AG04450 (cell line): ENCODE measurements at regions not wholly inside any gene's neighbourhood (a gene's known extent, or its start where the extent isn't known, plus 50 kb on each side); places are given as distances from the start of the nearest gene placed in this dataset.

Experiments
- CTCF ChIA-PET: fragments of 300-600, 350-600 bp; formaldehyde crosslinking; extraction: SDS; loops from one replicate; lab custom pipeline; 2022; ENCODE audit warnings: antibody characterized with exemption, inconsistent platforms; lab: Charles Lee
- POLR2A ChIA-PET: fragments of 350-600 bp; formaldehyde crosslinking; extraction: SDS; loops from one replicate; lab custom pipeline; 2021; ENCODE audit warnings: antibody characterized with exemption, inconsistent platforms; lab: Yijun Ruan, JAX
- DNase-seq: peaks from one replicate; pipeline ENCODE4 v3.0.0-alpha.2; 2011; ENCODE audit warnings: low read depth, low spot score
- H3K27ac ChIP-seq: one replicate; pipeline ENCODE4 v1.5.1; 2012; ENCODE audit warnings: low read depth, low read length, control low read depth
- H3K27me3 ChIP-seq: one replicate; pipeline ENCODE4 v1.6.0; 2012; ENCODE audit warnings: low read length; ENCODE audit not compliant: control insufficient read depth, insufficient read depth
- H3K4me3 ChIP-seq: 2 replicates; pipeline ENCODE4 v1.5.1; 2011; ENCODE audit warnings: mild to moderate bottlenecking, low read depth, low read length, control low read depth
- H3K9me3 ChIP-seq: 2 replicates; pipeline ENCODE4 v1.5.1; 2012; ENCODE audit warnings: low read length; ENCODE audit not compliant: control insufficient read depth, insufficient read depth
- CTCF ChIP-seq: IDR thresholded peaks from 2 replicates; pipeline ENCODE4 v1.5.1; 2011; ENCODE audit warnings: low read depth, low read length, control low read depth, inconsistent platforms

- Histone ChIP-seq H3K27ac (no peak overlapping the region), H3K9me3 (no peaks in the 10 kb centered on the region), H3K4me3 (no peak overlapping the region), H3K27me3 (peaks cover 2% of the 10 kb centered on the region)
- ChIA-PET POLR2A (no interaction called here), CTCF (no interaction called here)
- no peak for TF ChIP-seq CTCF
- DNase-seq: no peak
These were observed 209.9 kb upstream of the CTNNB1 start for GRCh38 chr3:40989141-40990061.

GRCh38 chr3:40990062-40990456, 209.2 kb upstream of the CTNNB1 start:
- Histone ChIP-seq H3K27ac (no peak overlapping the region), H3K27me3 (peaks cover 2% of the 10 kb centered on the region), H3K4me3 (no peak overlapping the region), H3K9me3 (no peaks in the 10 kb centered on the region)
- POLR2A ChIA-PET: no interaction called here
- DNase-seq: no peak
- CTCF ChIA-PET: no interaction called here
- TF ChIP-seq CTCF: no peak

- Histone ChIP-seq H3K27ac (no peak overlapping the region), H3K27me3 (no peaks in the 10 kb centered on the region), H3K4me3 (no peak overlapping the region), H3K9me3 (no peaks in the 10 kb centered on the region)
- TF ChIP-seq CTCF: no peak
- no peak for DNase-seq
- POLR2A ChIA-PET: no interaction called here
- CTCF ChIA-PET: no interaction called here
These were observed 207.3 kb upstream of the CTNNB1 start for GRCh38 chr3:40992023-40992422.

GRCh38 chr3:40994611-40995010, 204.7 kb upstream of the CTNNB1 start:
- TF ChIP-seq CTCF: no peak
- H3K27me3 ChIP-seq: peaks cover 6% of the 10 kb centered on the region
- POLR2A ChIA-PET: no interaction called here
- CTCF ChIA-PET: no interaction called here
- H3K4me3 ChIP-seq: no peak overlapping the region
- H3K27ac ChIP-seq: no peak overlapping the region
- no peak for DNase-seq
- no peaks in the 10 kb centered on the region for H3K9me3 ChIP-seq

- peaks cover 6% of the 10 kb centered on the region for H3K27me3 ChIP-seq
- H3K9me3 ChIP-seq: no peaks in the 10 kb centered on the region
- POLR2A ChIA-PET: no interaction called here
- TF ChIP-seq CTCF: no peak
- DNase-seq: no peak
- no peak overlapping the region for H3K27ac ChIP-seq
- H3K4me3 ChIP-seq: no peak overlapping the region
- CTCF ChIA-PET: interaction anchor here (0.5 kb wide), 1 partner anchor 175 kb away, joined by 3 read pairs; no protein-coding TSS in a partner anchor
These were observed 204.0 kb upstream of the CTNNB1 start for GRCh38 chr3:40995271-40995670.
